Activated T-helper 2 cell treated with anti-CD3 and anti-CD28 coated beads, Interferon-gamma antibody, Interleukin-2, Interleukin-4, amounts not matched to agents 10 μg/mL and 5 μg/mL and 100 μg/mL, durations not matched to agents 14 hours and 24 hours and 36 hours (primary cell): ENCODE measurements at regions not wholly inside any gene's neighbourhood (a gene's known extent, or its start where the extent isn't known, plus 50 kb on each side); places are given as distances from the start of the nearest gene placed in this dataset.
"Not testable (repeated sequence)": the region's sequence is repeated elsewhere in the genome, so short reads cannot be mapped to it uniquely, and the experiment has no call there.

Experiments
- DNase-seq: peaks from one replicate; pipeline ENCODE4 v3.0.0; 2021; ENCODE audit warnings: low spot score
- H3K27ac Mint-ChIP-seq: one replicate; pipeline ENCODE4 v1.8.0; 2021; ENCODE audit warnings: mixed read lengths
- H3K27me3 Mint-ChIP-seq: one replicate; pipeline ENCODE4 v1.8.0; 2021; ENCODE audit warnings: low read depth, mixed read lengths
- H3K36me3 Mint-ChIP-seq: one replicate; pipeline ENCODE4 v1.8.0; 2021; ENCODE audit warnings: low read depth, mixed read lengths
- H3K4me1 Mint-ChIP-seq: one replicate; pipeline ENCODE4 v1.8.0; 2021; ENCODE audit warnings: low read depth, mixed read lengths
- H3K4me3 Mint-ChIP-seq: one replicate; pipeline ENCODE4 v1.8.0; 2021; ENCODE audit warnings: low read depth, mild to moderate bottlenecking, moderate library complexity, mixed read lengths
- H3K9me3 Mint-ChIP-seq: one replicate; pipeline ENCODE4 v1.8.0; 2021; ENCODE audit warnings: mixed read lengths
- intact Hi-C: fragments of 100-400 bp; cut with micrococcal nuclease; formaldehyde crosslinking; loops from one replicate; pipeline ENCODE4 v1.15.1; 2023

DNA sequence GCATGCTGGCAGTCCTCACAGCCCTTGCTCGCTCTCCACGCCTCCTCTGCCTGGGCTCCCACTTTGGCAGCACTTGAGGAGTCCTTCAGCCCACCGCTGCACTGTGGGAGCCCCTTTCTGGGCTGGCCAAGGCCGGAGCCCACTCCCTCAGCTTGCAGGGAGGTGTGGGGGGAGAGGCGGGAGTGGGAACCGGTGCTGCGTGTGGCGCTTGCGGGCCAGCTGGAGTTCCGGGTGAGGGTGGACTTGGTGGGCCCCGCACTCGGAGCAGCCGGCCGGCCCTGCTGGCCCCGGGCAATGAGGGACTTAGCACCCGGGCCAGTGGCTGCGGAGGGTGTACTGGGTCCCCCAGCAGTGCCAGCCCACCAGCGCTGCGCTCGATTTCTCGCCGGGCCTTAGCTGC is 273.9 kb downstream of the ADGRD1 start:
- H3K27me3 Mint-ChIP-seq, H3K4me1 Mint-ChIP-seq, H3K9me3 Mint-ChIP-seq, DNase-seq, H3K27ac Mint-ChIP-seq, H3K36me3 Mint-ChIP-seq, intact Hi-C loops, H3K4me3 Mint-ChIP-seq: not testable (repeated sequence)

DNA sequence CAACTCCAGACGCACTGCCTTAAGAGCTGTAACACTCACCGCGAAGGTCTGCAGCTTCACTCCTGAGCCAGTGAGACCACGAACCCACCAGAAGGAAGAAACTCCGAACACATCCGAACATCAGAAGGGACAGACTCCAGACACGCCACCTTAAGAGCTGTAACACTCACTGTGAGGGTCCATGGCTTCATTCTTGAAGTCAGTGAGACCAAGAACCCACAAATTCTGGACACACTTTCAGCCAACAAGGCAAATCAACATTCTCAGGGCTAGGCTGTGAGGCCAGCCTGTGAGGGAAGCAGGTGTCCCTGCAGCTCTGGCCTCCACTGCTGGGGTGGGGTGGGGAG is 275.3 kb downstream of the ADGRD1 start:
- intact Hi-C loops, H3K4me1 Mint-ChIP-seq, H3K27ac Mint-ChIP-seq, H3K36me3 Mint-ChIP-seq, H3K9me3 Mint-ChIP-seq, H3K4me3 Mint-ChIP-seq, DNase-seq, H3K27me3 Mint-ChIP-seq: not testable (repeated sequence)

DNA sequence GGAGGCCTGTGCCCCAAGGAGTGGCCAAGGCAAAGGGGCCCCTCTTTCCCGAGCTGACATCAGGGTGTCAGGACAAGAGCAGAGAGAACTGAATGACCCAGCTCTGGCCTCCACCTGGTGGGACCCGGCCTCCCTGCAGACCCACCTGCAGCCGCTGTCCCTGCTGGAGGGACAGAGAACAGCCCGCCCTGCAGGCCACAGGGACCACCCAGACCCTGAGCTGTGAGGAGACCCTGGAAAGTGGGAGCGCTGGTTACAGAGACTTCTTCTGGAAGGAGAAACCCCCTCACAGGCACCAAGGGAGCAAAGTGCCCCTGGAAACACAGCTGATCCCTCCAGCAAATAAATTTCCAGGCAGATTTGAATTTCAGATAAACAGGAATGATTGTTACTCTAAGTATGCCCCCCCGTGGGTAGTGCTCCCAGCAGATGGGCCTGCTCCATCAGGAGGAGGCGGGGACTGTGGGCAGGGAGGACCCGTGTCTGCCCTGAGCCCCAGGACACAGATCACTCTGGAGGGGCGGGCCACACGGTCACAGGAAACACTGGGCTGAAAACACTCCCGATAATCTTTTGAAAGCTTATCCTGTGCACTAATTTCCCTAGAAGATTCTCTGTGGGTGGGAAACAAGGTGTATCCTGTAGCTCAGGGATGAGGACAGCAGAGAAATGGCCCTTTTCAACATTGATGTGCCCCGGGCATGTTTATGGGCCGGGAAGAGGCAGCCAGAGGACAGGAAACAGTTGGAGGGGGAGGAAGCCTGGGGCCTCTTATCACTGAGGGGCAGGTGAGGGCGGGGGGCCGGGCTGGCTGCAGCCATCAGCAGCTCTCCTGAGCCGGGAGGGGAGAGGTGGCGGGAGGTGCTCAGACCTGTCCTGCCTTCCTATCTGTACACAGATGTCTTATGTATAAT is 276.0 kb downstream of the ADGRD1 start:
- Mint-ChIP-seq H3K27ac (no peak overlapping the region), H3K4me1 (peaks cover 4% of the 10 kb centered on the region), H3K36me3 (no peaks in the 10 kb centered on the region), H3K4me3 (no peak overlapping the region), H3K27me3 (no peaks in the 10 kb centered on the region), H3K9me3 (no peaks in the 10 kb centered on the region)
- intact Hi-C loops = no loop called here
- DNase-seq = no peak

DNA sequence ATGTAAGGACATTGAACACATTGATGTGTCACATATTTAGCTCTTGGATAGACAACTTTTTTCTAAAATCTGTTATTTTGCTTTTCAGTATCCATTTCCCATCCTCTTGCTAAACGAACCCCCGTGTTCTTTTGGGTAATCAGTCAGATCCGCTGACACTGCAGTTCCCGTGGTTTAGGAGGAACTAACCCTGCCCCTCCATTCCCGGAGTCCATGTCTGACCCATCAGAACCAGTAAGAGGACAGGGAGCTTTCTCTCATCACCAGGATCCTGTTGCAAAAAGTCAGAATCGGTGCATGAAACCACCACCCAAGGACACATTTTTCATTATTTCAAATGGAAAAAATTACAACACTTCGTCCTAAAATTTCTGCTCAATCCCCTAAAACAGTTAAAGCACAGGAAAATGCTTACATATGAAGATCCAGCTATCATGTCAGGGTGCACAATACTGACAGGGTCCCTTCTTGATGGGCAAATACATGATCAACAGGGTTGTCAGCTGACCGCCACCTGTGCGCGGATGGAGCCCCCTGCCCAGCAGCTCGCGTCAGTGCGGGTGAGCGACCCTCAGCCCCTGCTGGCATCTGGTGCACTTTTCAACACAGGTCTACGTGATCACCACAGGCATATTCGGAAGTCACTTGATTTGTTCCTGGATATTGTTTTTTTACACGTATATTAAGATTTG is 276.8 kb downstream of the ADGRD1 start:
- H3K27me3 Mint-ChIP-seq = no peaks in the 10 kb centered on the region
- DNase-seq = no peak
- intact Hi-C loops = no loop called here
- peaks cover 4% of the 10 kb centered on the region for H3K4me1 Mint-ChIP-seq
- H3K4me3 Mint-ChIP-seq = no peak overlapping the region
- no peaks in the 10 kb centered on the region for H3K36me3 Mint-ChIP-seq
- no peak overlapping the region for H3K27ac Mint-ChIP-seq
- no peaks in the 10 kb centered on the region for H3K9me3 Mint-ChIP-seq

DNA sequence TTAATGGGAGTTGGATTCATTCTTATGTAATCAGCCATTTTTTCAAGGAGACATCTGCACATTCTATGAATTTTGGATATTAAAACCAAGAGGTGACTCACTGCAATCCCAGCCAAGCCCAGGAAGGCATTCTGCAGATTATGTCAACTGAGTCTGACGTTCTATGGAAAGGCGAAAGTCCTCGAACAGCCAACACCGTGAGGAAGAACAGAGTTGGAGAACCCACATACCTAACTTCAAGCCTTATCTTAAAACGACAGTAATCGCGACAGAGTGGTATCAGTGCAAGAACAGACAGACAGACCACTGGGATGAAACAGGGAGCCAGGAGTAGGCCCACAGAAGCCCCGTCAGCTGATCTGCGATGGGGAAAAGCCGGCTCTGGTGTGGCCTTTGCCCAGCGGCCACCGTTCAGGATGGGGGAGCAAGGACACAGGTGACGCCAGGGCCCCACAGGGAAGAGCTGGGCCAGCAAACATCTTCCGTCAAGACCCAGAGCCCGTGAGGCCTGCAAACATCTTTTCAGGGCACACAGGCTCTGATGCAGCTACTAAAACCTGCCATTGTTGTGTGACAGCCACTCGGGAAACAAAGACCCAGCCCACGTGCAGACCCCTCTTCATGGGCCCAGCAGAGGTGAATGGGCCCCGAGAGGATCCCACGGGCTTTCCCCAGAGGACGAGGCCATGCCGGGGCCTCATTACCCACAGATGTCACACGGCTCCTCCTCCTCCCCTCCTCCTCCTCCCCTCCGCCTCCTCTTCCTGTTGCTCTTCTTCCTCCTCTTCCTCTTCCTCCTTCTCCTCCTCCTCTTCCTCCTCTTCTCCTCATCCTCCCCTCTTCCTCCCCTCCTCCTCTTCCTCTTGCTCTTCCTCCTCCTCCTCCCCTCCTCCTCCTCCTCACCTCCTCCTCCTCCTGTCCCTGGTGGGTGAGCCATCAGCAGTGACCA is 277.6 kb downstream of the ADGRD1 start:
- H3K27ac Mint-ChIP-seq = no peak overlapping the region
- no peaks in the 10 kb centered on the region for H3K36me3 Mint-ChIP-seq
- no peaks in the 10 kb centered on the region for H3K27me3 Mint-ChIP-seq
- peaks cover 4% of the 10 kb centered on the region for H3K4me1 Mint-ChIP-seq
- no peak for DNase-seq
- intact Hi-C loops = no loop called here
- no peaks in the 10 kb centered on the region for H3K9me3 Mint-ChIP-seq
- no peak overlapping the region for H3K4me3 Mint-ChIP-seq

DNA sequence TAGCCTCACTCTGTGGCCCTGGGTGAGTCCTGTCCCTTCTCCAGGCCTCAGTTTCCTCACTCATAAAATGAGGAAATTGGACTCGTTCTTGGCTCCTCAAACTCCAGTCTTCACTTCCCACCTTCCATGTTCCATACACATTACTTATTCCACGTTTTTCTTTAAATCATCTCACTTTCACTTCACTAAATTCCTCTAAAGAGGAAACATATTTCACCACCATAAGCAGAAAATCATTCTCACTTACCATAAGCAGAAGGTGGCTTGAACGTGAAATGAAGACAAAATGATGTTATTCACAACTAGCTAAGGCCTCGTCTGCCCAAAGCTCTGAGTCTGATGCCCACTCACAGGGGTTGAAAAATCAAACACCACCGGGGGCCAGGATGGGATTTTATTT is 278.3 kb downstream of the ADGRD1 start:
- Mint-ChIP-seq H3K9me3 (no peaks in the 10 kb centered on the region), H3K27me3 (no peaks in the 10 kb centered on the region), H3K4me3 (no peak overlapping the region), H3K4me1 (peaks cover 4% of the 10 kb centered on the region), H3K27ac (no peak overlapping the region), H3K36me3 (no peaks in the 10 kb centered on the region)
- intact Hi-C loops = no loop called here
- DNase-seq = no peak

DNA sequence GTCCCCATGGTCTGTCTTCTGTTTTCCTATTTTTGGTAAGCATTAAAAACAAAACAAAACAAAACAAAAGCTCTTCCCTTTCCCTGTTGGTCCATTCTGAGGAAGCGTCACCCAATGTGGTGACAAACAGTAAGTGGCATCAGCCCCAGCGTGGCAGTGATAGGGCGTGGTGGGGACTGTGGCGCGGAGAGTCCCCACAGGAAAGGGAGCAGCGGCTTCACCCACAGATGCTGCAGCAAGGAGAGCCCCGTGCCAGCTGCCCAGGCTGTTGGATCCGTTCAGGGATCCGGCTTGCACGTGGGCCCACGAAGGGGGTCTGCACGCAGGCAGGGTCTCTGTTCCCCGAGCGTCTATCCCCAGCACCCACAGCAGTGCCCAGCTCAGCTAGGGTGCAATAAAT is 279.2 kb downstream of the ADGRD1 start:
- H3K27ac Mint-ChIP-seq, H3K27me3 Mint-ChIP-seq, intact Hi-C loops, H3K36me3 Mint-ChIP-seq, H3K9me3 Mint-ChIP-seq, H3K4me3 Mint-ChIP-seq, DNase-seq, H3K4me1 Mint-ChIP-seq: not testable (repeated sequence)

DNA sequence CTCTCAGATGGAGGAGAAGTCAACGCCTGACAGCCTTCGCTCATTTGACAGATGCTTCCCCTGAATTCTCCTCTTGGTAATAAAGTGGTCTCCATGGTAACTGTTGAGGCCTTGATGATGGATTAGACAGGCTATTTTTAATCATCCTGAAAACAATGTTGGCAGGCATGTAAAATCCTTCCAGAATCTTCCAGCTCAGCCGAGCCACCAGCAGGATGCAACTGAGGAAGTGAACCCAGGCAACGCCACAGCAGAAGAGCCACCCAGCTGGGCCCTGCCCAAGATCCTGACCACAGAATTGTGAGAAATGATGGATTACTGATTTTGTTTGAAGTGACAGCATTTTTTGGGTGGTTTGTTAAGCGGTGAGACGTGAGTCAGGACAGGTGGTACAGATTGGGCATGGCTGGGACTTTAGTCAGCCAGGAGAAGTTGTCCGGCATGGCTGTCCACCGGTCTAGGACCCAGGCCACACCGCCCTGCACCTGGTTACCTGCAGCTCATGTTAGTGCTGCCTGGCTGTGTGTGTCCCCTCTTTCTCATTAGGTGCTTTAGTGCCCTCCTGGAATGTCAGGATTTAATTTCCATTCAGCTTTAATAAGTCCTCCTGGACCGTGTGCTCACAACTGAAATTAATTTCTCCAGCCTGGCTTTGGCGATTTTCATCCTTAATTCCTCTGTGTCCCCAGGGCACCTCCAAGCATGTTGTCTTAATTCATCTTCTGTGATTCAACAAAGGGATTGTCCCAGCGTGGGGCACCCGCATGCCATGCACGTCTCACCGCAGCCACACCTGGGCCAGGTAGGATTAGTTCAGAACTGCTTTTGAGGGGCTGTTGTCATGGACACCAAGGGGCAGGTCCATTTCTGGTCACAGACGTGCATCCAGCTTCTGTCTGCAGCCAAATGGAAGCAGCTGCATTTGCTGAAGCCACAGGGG is 280.4 kb downstream of the ADGRD1 start:
- H3K27me3 Mint-ChIP-seq, H3K4me3 Mint-ChIP-seq, H3K27ac Mint-ChIP-seq, H3K36me3 Mint-ChIP-seq, H3K9me3 Mint-ChIP-seq, intact Hi-C loops, DNase-seq, H3K4me1 Mint-ChIP-seq: not testable (repeated sequence)

DNA sequence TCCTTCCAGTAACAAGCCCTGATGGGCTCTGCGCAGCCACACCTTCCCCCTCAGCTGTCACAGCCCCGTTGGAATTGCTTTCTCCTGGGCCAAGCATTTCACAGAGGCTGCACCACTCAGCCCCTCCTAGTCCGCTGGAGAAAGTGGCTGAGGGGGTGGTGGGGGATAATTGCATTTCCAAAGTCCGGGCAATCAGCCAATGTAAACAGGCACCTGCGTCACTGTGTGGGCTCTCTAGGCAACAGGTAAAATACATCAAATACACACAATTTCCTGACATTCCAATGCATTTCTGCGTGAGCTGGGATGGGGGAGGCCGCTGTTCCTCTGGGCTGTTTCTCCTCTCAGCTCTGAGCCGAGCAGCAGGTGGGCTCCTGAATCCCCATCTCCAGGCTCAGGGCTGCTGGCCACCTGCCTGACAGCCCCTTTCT is 281.1 kb downstream of the ADGRD1 start:
- DNase-seq, H3K4me1 Mint-ChIP-seq, H3K9me3 Mint-ChIP-seq, H3K36me3 Mint-ChIP-seq, intact Hi-C loops, H3K27ac Mint-ChIP-seq, H3K4me3 Mint-ChIP-seq, H3K27me3 Mint-ChIP-seq: not testable (repeated sequence)

DNA sequence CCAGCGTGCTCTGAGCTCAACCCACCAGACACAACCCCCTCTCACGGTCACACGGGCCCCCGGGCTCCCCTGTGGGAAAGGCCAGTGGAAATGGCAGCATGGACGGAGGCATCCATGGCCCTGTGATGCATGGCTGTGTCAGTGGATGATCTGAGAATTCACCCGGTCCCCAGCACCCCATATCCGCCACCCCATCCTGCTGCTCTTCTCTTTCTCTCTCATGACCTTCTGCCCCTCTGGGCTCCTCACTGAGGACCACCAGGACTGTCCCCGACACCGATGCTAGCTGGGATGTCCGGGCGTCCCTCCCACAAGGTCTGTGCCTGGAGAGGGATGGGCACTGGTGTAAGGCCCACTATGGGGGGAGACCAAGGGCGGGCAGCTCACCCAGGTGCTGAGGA is 282.2 kb downstream of the ADGRD1 start:
- intact Hi-C loops = no loop called here
- H3K4me1 Mint-ChIP-seq = peaks cover 6% of the 10 kb centered on the region
- no peak overlapping the region for H3K27ac Mint-ChIP-seq
- no peaks in the 10 kb centered on the region for H3K27me3 Mint-ChIP-seq
- H3K4me3 Mint-ChIP-seq = no peak overlapping the region
- H3K36me3 Mint-ChIP-seq = no peaks in the 10 kb centered on the region
- H3K9me3 Mint-ChIP-seq = no peaks in the 10 kb centered on the region
- DNase-seq = no peak

DNA sequence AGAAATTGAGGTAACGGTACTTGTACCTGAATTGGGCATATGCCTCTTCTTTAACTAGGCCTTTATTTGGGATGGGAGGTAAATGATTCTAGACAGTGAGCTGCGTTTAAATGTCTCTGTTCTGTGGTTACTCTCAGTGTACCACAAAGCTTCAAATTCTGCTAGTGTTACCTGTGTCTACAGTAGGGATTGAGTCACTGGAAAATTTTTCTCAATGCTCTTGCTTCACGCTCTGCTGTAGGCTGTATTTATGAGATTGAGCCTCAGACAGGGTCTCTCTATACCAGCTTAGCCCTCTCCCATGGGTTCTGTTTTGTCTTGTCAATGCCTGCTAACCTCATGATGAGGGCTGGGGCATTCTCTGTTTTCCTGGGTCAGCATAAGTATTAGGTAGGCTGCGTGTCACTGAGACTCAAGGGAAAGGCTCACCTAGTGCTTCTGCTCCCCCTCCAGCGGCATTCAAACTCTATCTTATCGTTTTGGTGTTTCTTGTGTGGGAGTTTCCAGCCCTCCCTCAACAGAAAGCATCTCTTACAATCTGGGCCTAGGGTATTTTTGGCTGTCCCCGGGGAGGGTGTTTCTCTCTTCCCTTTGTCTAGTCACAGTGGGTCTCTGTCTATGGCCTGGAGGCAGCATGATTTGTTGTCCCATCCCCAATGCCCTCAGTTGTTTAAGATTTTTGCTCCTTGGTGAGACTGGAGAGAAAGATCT is 285.8 kb downstream of the ADGRD1 start:
- Mint-ChIP-seq H3K36me3 (no peaks in the 10 kb centered on the region), H3K4me3 (no peak overlapping the region), H3K27ac (peak overlapping the region; percentile 67), H3K4me1 (peaks cover 6% of the 10 kb centered on the region), H3K9me3 (peaks cover 4% of the 10 kb centered on the region), H3K27me3 (no peaks in the 10 kb centered on the region)
- no peak for DNase-seq
- intact Hi-C loops = loop anchor here (2.0 kb wide), 1 partner anchor 29 kb away; no protein-coding TSS in a partner anchor
